ENCODE measurements at regions not wholly inside any gene's neighbourhood (a gene's known extent, or its start where the extent isn't known, plus 50 kb on each side); places are given as distances from the start of the nearest gene placed in this dataset.
"Not testable (repeated sequence)": the region's sequence is repeated elsewhere in the genome, so short reads cannot be mapped to it uniquely, and the experiment has no call there.

- H3K4me1 ChIP-seq; H3K9me3 ChIP-seq (ENCODE audit: control insufficient read depth, low read length); H3K27ac ChIP-seq; H3K4me2 ChIP-seq (ENCODE audit: low read length); H3K9ac ChIP-seq; H3K27me3 ChIP-seq (ENCODE audit: control insufficient read depth, insufficient read depth, low read length); H3K4me3 ChIP-seq (ENCODE audit: low read depth, low read length); H2AFZ ChIP-seq; H3K79me2 ChIP-seq; H3K36me3 ChIP-seq (ENCODE audit: control insufficient read depth, insufficient read depth, low read length): not testable (repeated sequence)
Measured at GRCh38 chr15:20168221-20168620, 373.4 kb downstream of the GOLGA6L6 start.

- H3K4me3 ChIP-seq (ENCODE audit: low read depth, low read length); H3K4me2 ChIP-seq (ENCODE audit: low read length); H3K27me3 ChIP-seq (ENCODE audit: control insufficient read depth, insufficient read depth, low read length); H3K27ac ChIP-seq; H2AFZ ChIP-seq; H3K9me3 ChIP-seq (ENCODE audit: control insufficient read depth, low read length); H3K4me1 ChIP-seq; H3K36me3 ChIP-seq (ENCODE audit: control insufficient read depth, insufficient read depth, low read length); H3K79me2 ChIP-seq; H3K9ac ChIP-seq: not testable (repeated sequence)
Measured at GRCh38 chr15:20153528-20153927, 388.1 kb downstream of the GOLGA6L6 start.

GRCh38 chr15:20148679-20149078 is 392.9 kb downstream of the GOLGA6L6 start:
- not testable (repeated sequence) for H3K27ac ChIP-seq; H2AFZ ChIP-seq; H3K4me3 ChIP-seq (ENCODE audit: low read depth, low read length); H3K79me2 ChIP-seq; H3K27me3 ChIP-seq (ENCODE audit: control insufficient read depth, insufficient read depth, low read length); H3K36me3 ChIP-seq (ENCODE audit: control insufficient read depth, insufficient read depth, low read length); H3K4me2 ChIP-seq (ENCODE audit: low read length); H3K9ac ChIP-seq; H3K9me3 ChIP-seq (ENCODE audit: control insufficient read depth, low read length); H3K4me1 ChIP-seq

DNA sequence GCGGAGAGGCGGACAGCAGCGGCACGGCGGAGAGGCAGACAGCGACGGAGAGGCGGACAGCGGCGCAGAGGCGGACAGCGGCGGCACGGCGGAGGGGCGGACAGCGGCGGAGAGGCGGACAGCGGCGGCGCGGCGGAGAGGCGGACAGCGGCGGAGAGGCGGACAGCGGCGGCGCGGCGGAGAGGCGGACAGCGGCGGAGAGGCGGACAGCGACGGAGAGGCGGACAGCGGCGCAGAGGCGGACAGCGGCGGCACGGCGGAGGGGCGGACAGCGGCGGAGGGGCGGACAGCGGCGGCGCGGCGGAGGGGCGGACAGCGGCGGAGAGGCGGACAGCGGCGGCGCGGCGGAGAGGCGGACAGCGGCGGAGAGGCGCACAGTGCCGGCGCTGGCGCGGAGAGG is 393.6 kb downstream of the GOLGA6L6 start:
- not testable (repeated sequence) for H2AFZ ChIP-seq; H3K9me3 ChIP-seq (ENCODE audit: control insufficient read depth, low read length); H3K4me1 ChIP-seq; H3K4me2 ChIP-seq (ENCODE audit: low read length); H3K4me3 ChIP-seq (ENCODE audit: low read depth, low read length); H3K9ac ChIP-seq; H3K27me3 ChIP-seq (ENCODE audit: control insufficient read depth, insufficient read depth, low read length); H3K79me2 ChIP-seq; H3K27ac ChIP-seq; H3K36me3 ChIP-seq (ENCODE audit: control insufficient read depth, insufficient read depth, low read length)

DNA sequence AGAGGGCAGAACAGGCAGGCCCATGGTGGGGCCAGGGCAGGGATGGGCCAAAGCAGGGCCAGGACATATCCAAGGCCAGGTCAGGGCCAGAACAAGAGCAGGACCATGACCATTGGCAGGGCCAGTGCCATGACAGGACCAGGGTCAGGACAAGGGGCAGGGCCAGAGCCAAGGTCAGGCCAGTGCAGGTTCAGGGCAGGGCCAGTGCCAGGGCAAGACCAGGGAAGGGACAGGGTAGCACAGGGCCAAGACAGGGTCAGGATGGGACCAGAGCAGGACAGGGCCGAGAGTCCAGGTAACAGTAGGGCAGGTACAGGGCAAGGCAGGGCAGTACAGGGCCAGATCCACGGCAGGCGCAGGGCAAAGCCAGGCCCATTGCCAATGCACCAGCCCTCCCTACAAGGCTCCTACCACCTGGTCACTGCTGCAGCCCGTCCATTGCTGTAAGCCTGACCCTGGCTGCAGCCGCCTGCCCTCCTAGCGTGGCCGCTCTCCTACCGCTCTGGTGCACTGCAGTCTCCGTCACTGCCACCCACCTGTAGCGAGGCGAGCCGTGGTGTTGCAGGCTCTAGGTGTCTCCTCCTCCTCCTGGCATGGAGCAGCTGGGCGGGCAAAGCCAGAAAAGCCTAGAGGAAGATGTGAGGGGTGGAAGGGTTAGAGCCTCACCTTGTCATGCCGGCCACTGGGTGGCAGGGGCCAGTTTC is 397.1 kb downstream of the GOLGA6L6 start:
- H3K4me3 ChIP-seq (ENCODE audit: low read depth, low read length); H3K9me3 ChIP-seq (ENCODE audit: control insufficient read depth, low read length); H3K27ac ChIP-seq; H3K4me1 ChIP-seq; H3K9ac ChIP-seq; H3K4me2 ChIP-seq (ENCODE audit: low read length); H2AFZ ChIP-seq; H3K27me3 ChIP-seq (ENCODE audit: control insufficient read depth, insufficient read depth, low read length); H3K36me3 ChIP-seq (ENCODE audit: control insufficient read depth, insufficient read depth, low read length); H3K79me2 ChIP-seq: not testable (repeated sequence)

- H2AFZ ChIP-seq; H3K36me3 ChIP-seq (ENCODE audit: control insufficient read depth, insufficient read depth, low read length); H3K4me1 ChIP-seq; H3K4me2 ChIP-seq (ENCODE audit: low read length); H3K9me3 ChIP-seq (ENCODE audit: control insufficient read depth, low read length); H3K4me3 ChIP-seq (ENCODE audit: low read depth, low read length); H3K27me3 ChIP-seq (ENCODE audit: control insufficient read depth, insufficient read depth, low read length); H3K9ac ChIP-seq; H3K79me2 ChIP-seq; H3K27ac ChIP-seq: not testable (repeated sequence)
Measured at GRCh38 chr15:20142906-20143305, 398.7 kb downstream of the GOLGA6L6 start.

DNA sequence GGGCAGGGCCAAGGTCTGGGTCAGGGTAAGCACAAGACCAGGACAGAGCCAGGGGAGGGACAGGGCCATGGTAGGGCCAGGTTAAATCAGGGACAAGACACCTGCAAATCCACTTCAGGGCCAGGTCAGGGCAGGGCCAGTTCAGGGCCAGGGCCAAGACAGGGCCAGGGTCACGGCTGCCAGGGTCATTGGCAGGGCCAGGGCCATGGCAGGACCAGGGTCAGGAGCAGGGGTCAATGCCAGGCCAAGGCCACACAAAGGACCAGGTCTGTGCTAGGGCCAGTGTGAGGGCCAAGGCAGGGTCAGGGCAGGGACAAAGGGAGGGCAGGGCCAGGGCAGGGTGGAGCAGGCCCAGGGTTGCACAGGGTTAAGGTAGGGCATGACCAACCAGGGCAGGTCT is 399.2 kb downstream of the GOLGA6L6 start:
- not testable (repeated sequence) for H3K36me3 ChIP-seq (ENCODE audit: control insufficient read depth, insufficient read depth, low read length); H3K27ac ChIP-seq; H3K4me1 ChIP-seq; H2AFZ ChIP-seq; H3K9ac ChIP-seq; H3K4me2 ChIP-seq (ENCODE audit: low read length); H3K79me2 ChIP-seq; H3K4me3 ChIP-seq (ENCODE audit: low read depth, low read length); H3K9me3 ChIP-seq (ENCODE audit: control insufficient read depth, low read length); H3K27me3 ChIP-seq (ENCODE audit: control insufficient read depth, insufficient read depth, low read length)

DNA sequence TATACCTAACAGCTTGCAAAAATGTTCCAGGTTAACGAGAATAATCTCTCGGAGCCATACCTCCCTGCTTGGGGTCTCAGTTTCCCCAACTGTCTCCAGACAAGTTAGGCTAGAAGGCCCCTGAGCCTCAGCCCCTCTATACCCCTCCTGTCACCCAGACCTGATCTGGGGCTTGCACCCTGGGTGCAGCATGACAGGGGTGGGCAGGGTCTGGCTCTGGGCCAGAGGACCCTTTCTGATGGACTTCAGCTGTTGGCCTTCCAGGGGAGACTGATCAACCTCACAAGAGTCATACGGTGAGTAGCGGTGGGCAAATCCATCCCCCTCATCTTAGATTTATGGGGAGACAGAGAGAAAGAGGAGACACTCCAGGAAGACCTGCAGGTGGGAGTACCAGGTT is 416.9 kb downstream of the GOLGA6L6 start:
- not testable (repeated sequence) for H3K9ac ChIP-seq; H3K4me3 ChIP-seq (ENCODE audit: low read depth, low read length); H3K4me1 ChIP-seq; H3K36me3 ChIP-seq (ENCODE audit: control insufficient read depth, insufficient read depth, low read length); H3K9me3 ChIP-seq (ENCODE audit: control insufficient read depth, low read length); H3K27me3 ChIP-seq (ENCODE audit: control insufficient read depth, insufficient read depth, low read length); H2AFZ ChIP-seq; H3K79me2 ChIP-seq; H3K27ac ChIP-seq; H3K4me2 ChIP-seq (ENCODE audit: low read length)
